ENCODE measurements at regions not wholly inside any gene's neighbourhood (a gene's known extent, or its start where the extent isn't known, plus 50 kb on each side); places are given as distances from the start of the nearest gene placed in this dataset.

DNA sequence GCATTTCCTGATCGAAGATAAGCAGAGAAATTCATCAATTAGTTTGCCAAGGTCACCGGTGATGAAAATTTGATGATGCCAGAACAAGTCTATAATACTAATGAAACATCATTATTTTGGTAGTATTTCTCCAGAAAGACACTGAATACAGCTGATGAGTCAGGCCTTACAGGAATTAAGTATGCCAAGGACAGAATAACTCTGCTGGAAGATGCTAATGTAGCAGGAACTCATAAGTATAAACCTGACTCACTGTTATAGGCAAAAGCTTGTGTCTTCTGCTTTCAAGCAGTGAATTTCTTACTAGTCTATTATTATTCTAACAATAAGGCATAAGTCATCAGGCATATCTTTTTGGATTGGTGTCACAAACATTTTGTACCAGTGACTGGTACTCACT is 1825.1 kb upstream of the IGFBP7 start:
- Histone ChIP-seq H3K36me3 (no peaks in the 10 kb centered on the region), H3K4me3 (no peak overlapping the region), H3K27ac (no peak overlapping the region), H3K27me3 (no peaks in the 10 kb centered on the region), H3K4me1 (no peaks in the 10 kb centered on the region), H3K9me3 (peaks cover 0 to 4% (median 0%) of the 10 kb centered on the region in 4 donors)
- TF ChIP-seq EP300 (IDR thresholded peaks at IDR 0.05) = no peak
- TF ChIP-seq POLR2A (IDR thresholded peaks at IDR 0.05) = no peak
- TF ChIP-seq CTCF (IDR thresholded peaks at IDR 0.05) = no peak
- no peak for DNase-seq (ENCODE audit: low spot score in 2 of 2)
- 79 to 83% methylated on average over 2 of the region's 2 CpGs for WGBS, 2 donors

GRCh38 chr4:58936436-58936835 is 1826.3 kb upstream of the IGFBP7 start:
- H3K4me1 ChIP-seq = no peaks in the 10 kb centered on the region
- TF ChIP-seq EP300 (IDR thresholded peaks at IDR 0.05) (no peak), POLR2A (IDR thresholded peaks at IDR 0.05) (no peak), CTCF (IDR thresholded peaks at IDR 0.05) (no peak)
- DNase-seq (ENCODE audit: low spot score in 2 of 2) = no peak
- WGBS, 2 donors = 60 to 65% methylated on average over 1 of the region's 1 CpG
- H3K27ac ChIP-seq = no peak overlapping the region
- no peaks in the 10 kb centered on the region for H3K27me3 ChIP-seq
- no peaks in the 10 kb centered on the region for H3K36me3 ChIP-seq
- H3K9me3 ChIP-seq = no peaks in the 10 kb centered on the region
- no peak overlapping the region for H3K4me3 ChIP-seq

GRCh38 chr4:58940167-58940566 is 1830.0 kb upstream of the IGFBP7 start:
- no peaks in the 10 kb centered on the region for H3K27me3 ChIP-seq
- 75 to 81% methylated on average over 3 of the region's 3 CpGs for WGBS, 2 donors
- no peaks in the 10 kb centered on the region for H3K9me3 ChIP-seq
- TF ChIP-seq EP300 (IDR thresholded peaks at IDR 0.05) (no peak), POLR2A (IDR thresholded peaks at IDR 0.05) (no peak), CTCF (IDR thresholded peaks at IDR 0.05) (no peak)
- H3K4me3 ChIP-seq = no peak overlapping the region
- no peak overlapping the region for H3K27ac ChIP-seq
- DNase-seq (ENCODE audit: low spot score in 2 of 2) = no peak
- H3K36me3 ChIP-seq = no peaks in the 10 kb centered on the region
- H3K4me1 ChIP-seq = no peaks in the 10 kb centered on the region

DNA sequence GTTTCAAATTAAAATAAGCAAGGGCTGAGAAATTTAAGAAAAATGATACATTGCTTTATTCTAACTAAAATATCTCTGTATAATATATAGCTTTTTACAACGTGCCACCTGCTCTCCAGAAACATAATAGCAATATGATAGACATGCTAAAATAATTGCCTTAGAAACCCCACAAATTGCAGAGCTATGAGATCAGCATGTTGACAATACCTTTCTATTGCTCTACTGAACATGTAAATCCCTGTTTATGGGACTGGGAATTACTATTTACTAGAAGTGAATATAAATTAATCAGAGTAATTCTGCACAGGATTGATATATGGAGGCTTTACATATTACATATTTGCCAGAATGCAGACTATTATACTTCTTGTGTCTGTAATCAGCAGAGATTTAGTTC is 1831.1 kb upstream of the IGFBP7 start:
- Histone ChIP-seq H3K27ac (no peak overlapping the region), H3K27me3 (no peaks in the 10 kb centered on the region), H3K9me3 (no peaks in the 10 kb centered on the region), H3K36me3 (no peaks in the 10 kb centered on the region), H3K4me1 (no peaks in the 10 kb centered on the region), H3K4me3 (no peak overlapping the region)
- WGBS, 2 donors = 63 to 64% methylated on average over 1 of the region's 1 CpG
- DNase-seq (ENCODE audit: low spot score in 2 of 2) = no peak
- TF ChIP-seq POLR2A (IDR thresholded peaks at IDR 0.05) = no peak
- no peak for TF ChIP-seq CTCF (IDR thresholded peaks at IDR 0.05)
- TF ChIP-seq EP300 (IDR thresholded peaks at IDR 0.05) = no peak

GRCh38 chr4:58953575-58953974 is 1843.4 kb upstream of the IGFBP7 start:
- no peak for DNase-seq (ENCODE audit: low spot score in 2 of 2)
- Histone ChIP-seq H3K27me3 (no peaks in the 10 kb centered on the region), H3K9me3 (no peaks in the 10 kb centered on the region), H3K36me3 (no peaks in the 10 kb centered on the region), H3K4me1 (no peaks in the 10 kb centered on the region), H3K27ac (no peak overlapping the region), H3K4me3 (no peak overlapping the region)
- 65 to 78% methylated on average over 2 of the region's 2 CpGs for WGBS, 2 donors
- TF ChIP-seq POLR2A (IDR thresholded peaks at IDR 0.05) (no peak), EP300 (IDR thresholded peaks at IDR 0.05) (no peak), CTCF (IDR thresholded peaks at IDR 0.05) (no peak)

Measured in tibial nerve (tissue), 4 donors.